BJ (cell line): ENCODE measurements at regions not wholly inside any gene's neighbourhood (a gene's known extent, or its start where the extent isn't known, plus 50 kb on each side); places are given as distances from the start of the nearest gene placed in this dataset.

Experiments used
- CTCF ChIA-PET: fragments of 350-600 bp; formaldehyde crosslinking; extraction: SDS; loops from one replicate; lab custom pipeline; 2021; ENCODE audit warnings: antibody characterized with exemption, inconsistent platforms; lab: Yijun Ruan, JAX
- POLR2A ChIA-PET: fragments of 300-600 bp; sonication (Branson Sonifier 250); formaldehyde crosslinking; extraction: SDS; loops from one replicate; lab custom pipeline; 2021; ENCODE audit warnings: antibody characterized with exemption; lab: Charles Lee
- DNase-seq: peaks from one replicate; pipeline ENCODE4 v3.0.0-alpha.2; 2011; ENCODE audit warnings: low read depth
- H3K27me3 ChIP-seq: 2 replicates; pipeline ENCODE4 v1.6.0; 2011; ENCODE audit warnings: low read length; ENCODE audit not compliant: control insufficient read depth, insufficient read depth
- H3K36me3 ChIP-seq: 2 replicates; pipeline ENCODE4 v1.5.1; 2011; ENCODE audit warnings: low read length; ENCODE audit not compliant: control insufficient read depth, insufficient read depth
- H3K4me3 ChIP-seq: 2 replicates; pipeline ENCODE4 v1.5.1; 2011; ENCODE audit warnings: low read depth, mild to moderate bottlenecking, control low read depth, low read length
- CTCF ChIP-seq: IDR thresholded peaks from 2 replicates; pipeline ENCODE4 v1.5.1; 2011; ENCODE audit warnings: low read depth, mild to moderate bottlenecking, control low read depth, inconsistent platforms, low read length, moderate library complexity; ENCODE audit not compliant: insufficient read depth

DNA sequence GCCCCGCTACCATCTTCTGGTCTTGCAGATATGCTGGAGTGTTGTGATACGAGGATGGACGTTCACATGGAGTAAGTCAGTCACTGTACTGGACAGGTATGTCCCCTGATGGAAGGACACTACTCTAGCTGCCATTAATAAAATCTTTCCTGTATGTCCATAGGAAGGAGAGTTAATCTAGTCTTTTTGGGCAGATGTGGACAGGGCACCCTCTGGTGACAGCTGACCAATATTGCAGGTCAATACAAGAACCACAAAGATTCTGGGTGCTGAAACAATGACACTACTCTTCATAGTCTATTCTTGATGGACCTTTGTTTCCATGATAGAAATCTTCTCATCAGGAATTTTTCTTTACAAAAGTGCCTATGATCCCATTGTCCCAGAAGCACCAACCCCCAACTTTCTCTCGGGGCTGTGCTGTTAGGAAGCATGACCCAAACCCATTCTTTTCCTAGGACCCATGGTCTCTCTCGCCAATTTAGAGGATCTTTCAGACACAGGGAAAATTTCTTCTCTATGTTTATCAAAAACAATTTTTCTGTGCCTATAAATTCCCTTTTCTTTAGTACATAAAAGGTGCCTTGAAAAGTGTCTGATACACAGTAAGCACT lies 376.9 kb downstream of the DTWD2 start:
- ChIA-PET CTCF (interaction anchor here (0.7 to 3.8 kb wide), 7 partner anchors 11 to 1157 kb away, joined by 3 to 22 read pairs (median 4); no protein-coding TSS in a partner anchor), POLR2A (no interaction called here)
- no peaks in the 10 kb centered on the region for H3K27me3 ChIP-seq
- H3K4me3 ChIP-seq: no peak overlapping the region
- no peak for DNase-seq
- H3K36me3 ChIP-seq: no peaks in the 10 kb centered on the region
- peak; percentile 78 for TF ChIP-seq CTCF

- POLR2A ChIA-PET: no interaction called here
Observed at GRCh38 chr5:118606940-118607339, 381.4 kb downstream of the DTWD2 start.

GRCh38 chr5:118605761-118606160 lies 382.6 kb downstream of the DTWD2 start:
- Histone ChIP-seq H3K36me3 (no peaks in the 10 kb centered on the region), H3K27me3 (no peaks in the 10 kb centered on the region), H3K4me3 (no peak overlapping the region)
- no peak for DNase-seq
- TF ChIP-seq CTCF: no peak
- ChIA-PET CTCF (interaction anchor here (1.7 kb wide), 1 partner anchor 1151 kb away, joined by 4 read pairs; no protein-coding TSS in a partner anchor), POLR2A (no interaction called here)

More at GRCh38 chr5:118606940-118607339, 381.4 kb downstream of the DTWD2 start:
- Histone ChIP-seq H3K36me3 (no peaks in the 10 kb centered on the region), H3K27me3 (no peaks in the 10 kb centered on the region), H3K4me3 (no peak overlapping the region)
- TF ChIP-seq CTCF: no peak
- CTCF ChIA-PET: interaction anchor here (1.7 kb wide), 1 partner anchor 1152 kb away, joined by 4 read pairs; no protein-coding TSS in a partner anchor
- DNase-seq: no peak

- Histone ChIP-seq H3K4me3 (no peak overlapping the region), H3K27me3 (no peaks in the 10 kb centered on the region), H3K36me3 (no peaks in the 10 kb centered on the region)
- POLR2A ChIA-PET: no interaction called here
- CTCF ChIA-PET: no interaction called here
- TF ChIP-seq CTCF: no peak
- DNase-seq: no peak
Observed at GRCh38 chr5:118604106-118604505, 384.2 kb downstream of the DTWD2 start.

DNA sequence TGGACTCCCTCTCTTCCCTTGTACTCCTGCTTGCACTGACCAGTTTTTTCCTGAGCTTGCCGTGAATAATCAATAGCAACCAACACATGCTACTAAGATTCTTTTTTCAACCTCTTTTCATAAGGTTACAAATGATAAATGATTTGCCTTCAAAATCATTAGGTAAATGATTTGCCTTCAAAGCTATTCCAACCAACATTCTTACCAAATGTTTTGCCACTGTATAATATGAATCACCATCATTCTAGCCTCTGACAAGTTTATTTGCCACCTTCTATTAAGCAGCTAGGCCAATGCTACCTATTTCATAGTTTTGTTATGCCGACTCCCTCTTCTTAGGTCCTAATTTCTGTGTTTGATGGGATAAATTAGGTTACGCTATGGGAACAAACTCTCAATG lies 385.1 kb downstream of the DTWD2 start:
- no peak overlapping the region for H3K4me3 ChIP-seq
- CTCF ChIA-PET: no interaction called here
- no peaks in the 10 kb centered on the region for H3K36me3 ChIP-seq
- no peaks in the 10 kb centered on the region for H3K27me3 ChIP-seq
- POLR2A ChIA-PET: no interaction called here
- DNase-seq: no peak
- no peak for TF ChIP-seq CTCF
